Sigmoid colon (tissue), 6 donors: ENCODE measurements at regions not wholly inside any gene's neighbourhood (a gene's known extent, or its start where the extent isn't known, plus 50 kb on each side); places are given as distances from the start of the nearest gene placed in this dataset.

Experiments used
- DNase-seq: peaks from one replicate; pipeline ENCODE4 v3.0.0-alpha.2; 2019
- H3K27ac ChIP-seq, 4 donors: fragments of 200-600 bp; sonication (generic); one replicate each; pipeline ENCODE4 v1.5.1; 2016 to 2019; ENCODE audit warnings: mild to moderate bottlenecking in 1 of 4
- H3K27me3 ChIP-seq, 3 donors: fragments of 200-600 bp; sonication (generic); one replicate each; pipeline ENCODE4 v1.5.1; 2019; ENCODE audit warnings: mild to moderate bottlenecking in 1 of 3
- H3K36me3 ChIP-seq, 4 donors: fragments of 200-600 bp; sonication (generic); one replicate each; pipeline ENCODE4 v1.5.1; 2016 to 2019
- H3K4me1 ChIP-seq, 4 donors: fragments of 200-600 bp; sonication (generic); one replicate each; pipeline ENCODE4 v1.5.1; 2017 to 2019
- H3K4me3 ChIP-seq, 4 donors: fragments of 200-600 bp; sonication (generic); one replicate each; pipeline ENCODE4 v1.5.1; 2017 to 2019; ENCODE audit warnings: mild to moderate bottlenecking in 2 of 4, moderate library complexity in 1 of 4
- H3K9me3 ChIP-seq, 4 donors: fragments of 200-600 bp in 3 of 4; sonication (generic) in 3 of 4; one replicate each; pipeline versions ENCODE4 v1.5.1 to v1.6.1; 2013 to 2019
- EP300 ChIP-seq, 4 donors: sonication (generic); formaldehyde crosslinking; IDR thresholded peaks; one replicate each; pipeline ENCODE4 v1.6.1; 2017; ENCODE audit warnings: antibody characterized with exemption in 4 of 4
- POLR2A ChIP-seq, 2 donors: fragments of 450-650 bp; IDR thresholded peaks; one replicate each; pipeline ENCODE4 v1.6.1; 2016; ENCODE audit warnings: antibody characterized with exemption in 2 of 2, mild to moderate bottlenecking in 2 of 2, moderate library complexity in 2 of 2
- POLR2AphosphoS5 ChIP-seq, 4 donors: sonication (generic); formaldehyde crosslinking; IDR thresholded peaks; one replicate each; pipeline ENCODE4 v1.6.1; 2017; ENCODE audit warnings: antibody characterized with exemption in 4 of 4
- WGBS, 2 donors: extraction: QIAGEN DNeasy Blood & Tissue Kit; methylation state at CpG; one replicate each; pipeline ENCODE4 v1.1.7; 2013; 5-methylcytosine and 5-hydroxymethylcytosine counted together
- intact Hi-C: fragments of 100-400 bp; cut with DNase I; formaldehyde crosslinking; loops from one replicate; pipeline ENCODE4 v1.15.1; 2023
- TF ChIP-seq, protein P1 (sequence below), 4 experiments: fragments of 450-650 bp in 3 of 4; fragments of 200-600 bp in 1 of 4; IDR thresholded peaks; one replicate each; pipeline ENCODE4 v1.5.1; 2016 to 2019; ENCODE audit warnings: antibody characterized with exemption in 4 of 4, mild to moderate bottlenecking in 3 of 4, moderate library complexity in 2 of 4
- donor health status: healthy with polysubstance abuse.
- donor health status: healthy.

- no peaks in the 10 kb centered on the region for H3K36me3 ChIP-seq
- H3K4me1 ChIP-seq = peaks cover 0 to 4% (median 1%) of the 10 kb centered on the region in 4 donors
- H3K9me3 ChIP-seq = no peaks in the 10 kb centered on the region
- no peaks in the 10 kb centered on the region for H3K27me3 ChIP-seq
- H3K4me3 ChIP-seq = no peak overlapping the region
- WGBS, 2 donors = 84% methylated on average over 5 of the region's 5 CpGs
- no peak for DNase-seq
- TF ChIP-seq, protein P1, sequence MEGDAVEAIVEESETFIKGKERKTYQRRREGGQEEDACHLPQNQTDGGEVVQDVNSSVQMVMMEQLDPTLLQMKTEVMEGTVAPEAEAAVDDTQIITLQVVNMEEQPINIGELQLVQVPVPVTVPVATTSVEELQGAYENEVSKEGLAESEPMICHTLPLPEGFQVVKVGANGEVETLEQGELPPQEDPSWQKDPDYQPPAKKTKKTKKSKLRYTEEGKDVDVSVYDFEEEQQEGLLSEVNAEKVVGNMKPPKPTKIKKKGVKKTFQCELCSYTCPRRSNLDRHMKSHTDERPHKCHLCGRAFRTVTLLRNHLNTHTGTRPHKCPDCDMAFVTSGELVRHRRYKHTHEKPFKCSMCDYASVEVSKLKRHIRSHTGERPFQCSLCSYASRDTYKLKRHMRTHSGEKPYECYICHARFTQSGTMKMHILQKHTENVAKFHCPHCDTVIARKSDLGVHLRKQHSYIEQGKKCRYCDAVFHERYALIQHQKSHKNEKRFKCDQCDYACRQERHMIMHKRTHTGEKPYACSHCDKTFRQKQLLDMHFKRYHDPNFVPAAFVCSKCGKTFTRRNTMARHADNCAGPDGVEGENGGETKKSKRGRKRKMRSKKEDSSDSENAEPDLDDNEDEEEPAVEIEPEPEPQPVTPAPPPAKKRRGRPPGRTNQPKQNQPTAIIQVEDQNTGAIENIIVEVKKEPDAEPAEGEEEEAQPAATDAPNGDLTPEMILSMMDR (IDR thresholded peaks at IDR 0.05) = no peak
- TF ChIP-seq POLR2A (IDR thresholded peaks at IDR 0.05) (no peak), POLR2AphosphoS5 (IDR thresholded peaks at IDR 0.05) (no peak)
- intact Hi-C loops = no loop called here
- no peak overlapping the region for H3K27ac ChIP-seq
Measured at GRCh38 chr4:138644322-138644721, 371.3 kb upstream of the NOCT start.

DNA sequence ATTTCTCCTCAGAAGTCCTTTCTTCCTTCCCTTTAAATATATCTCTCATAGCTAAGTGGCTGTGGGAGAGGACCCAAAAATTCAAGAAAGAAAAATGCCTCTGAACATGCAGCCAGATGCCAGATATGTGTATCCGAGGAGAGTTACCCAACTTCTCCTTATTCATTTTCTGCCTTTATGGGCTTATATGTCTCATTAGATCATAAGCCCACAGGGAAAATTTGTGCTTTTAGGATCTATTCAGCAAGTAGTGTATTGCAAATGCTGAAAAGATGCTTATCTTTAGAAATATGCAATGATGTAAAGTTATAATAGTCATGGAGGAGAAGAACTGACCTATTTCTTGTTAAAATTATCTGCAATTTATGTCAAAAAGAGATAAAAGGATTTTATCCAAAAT lies 371.8 kb upstream of the NOCT start:
- intact Hi-C loops = no loop called here
- 83 to 94% methylated on average over 1 of the region's 1 CpG for WGBS, 2 donors

GRCh38 chr4:138639018-138639741 lies 376.4 kb upstream of the NOCT start:
- TF ChIP-seq, protein P1 (IDR thresholded peaks at IDR 0.05) = no peak
- TF ChIP-seq POLR2A (IDR thresholded peaks at IDR 0.05) = no peak
- TF ChIP-seq EP300 (IDR thresholded peaks at IDR 0.05) = no peak
- TF ChIP-seq POLR2AphosphoS5 (IDR thresholded peaks at IDR 0.05) = no peak
- Histone ChIP-seq H3K27me3 (no peaks in the 10 kb centered on the region), H3K4me3 (no peak overlapping the region), H3K4me1 (peaks cover 0 to 12% (median 5%) of the 10 kb centered on the region in 4 donors), H3K36me3 (no peaks in the 10 kb centered on the region), H3K9me3 (no peaks in the 10 kb centered on the region), H3K27ac (no peak overlapping the region)
- DNase-seq = no peak
- intact Hi-C loops = no loop called here

More for the DNA sequence above, 371.8 kb upstream of the NOCT start:
- Histone ChIP-seq H3K9me3 (no peaks in the 10 kb centered on the region), H3K27ac (no peak overlapping the region), H3K36me3 (no peaks in the 10 kb centered on the region), H3K4me1 (peaks cover 0 to 9% (median 4%) of the 10 kb centered on the region in 4 donors), H3K27me3 (no peaks in the 10 kb centered on the region), H3K4me3 (no peak overlapping the region)
- TF ChIP-seq POLR2AphosphoS5 (IDR thresholded peaks at IDR 0.05) = no peak
- no peak for TF ChIP-seq EP300 (IDR thresholded peaks at IDR 0.05)
- TF ChIP-seq, protein P1 (IDR thresholded peaks at IDR 0.05) = no peak
- TF ChIP-seq POLR2A (IDR thresholded peaks at IDR 0.05) = no peak
- no peak for DNase-seq

DNA sequence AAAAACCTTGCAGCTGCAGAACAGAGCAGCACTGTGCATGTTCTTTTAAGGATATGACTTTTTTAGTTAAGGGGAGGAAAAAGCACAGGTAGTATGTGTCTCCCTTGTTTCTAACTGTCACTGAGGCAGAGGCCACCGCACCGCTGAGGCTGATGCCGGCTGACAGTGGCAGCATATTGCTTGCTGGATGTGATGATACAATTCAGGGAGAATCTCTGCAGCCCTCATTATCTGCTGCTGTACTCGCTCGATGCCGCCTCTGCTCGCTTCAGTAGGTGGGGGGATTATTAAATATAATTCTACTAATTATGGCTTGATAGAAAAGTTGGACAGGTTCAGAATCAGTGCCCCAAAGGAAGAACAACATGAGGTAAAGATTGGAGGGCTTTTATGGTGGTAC lies 378.8 kb upstream of the NOCT start:
- intact Hi-C loops = no loop called here
- H3K36me3 ChIP-seq = no peaks in the 10 kb centered on the region
- no peak for TF ChIP-seq POLR2A (IDR thresholded peaks at IDR 0.05)
- TF ChIP-seq POLR2AphosphoS5 (IDR thresholded peaks at IDR 0.05) = no peak
- TF ChIP-seq, protein P1 (IDR thresholded peaks at IDR 0.05) = no peak
- TF ChIP-seq EP300 (IDR thresholded peaks at IDR 0.05) = no peak
- no peak overlapping the region for H3K27ac ChIP-seq
- no peaks in the 10 kb centered on the region for H3K27me3 ChIP-seq
- no peak overlapping the region for H3K4me3 ChIP-seq
- no peak for DNase-seq
- no peaks in the 10 kb centered on the region for H3K9me3 ChIP-seq
- 95 to 96% methylated on average over 7 of the region's 7 CpGs for WGBS, 2 donors
- H3K4me1 ChIP-seq = peaks cover 0 to 12% (median 5%) of the 10 kb centered on the region in 4 donors

DNA sequence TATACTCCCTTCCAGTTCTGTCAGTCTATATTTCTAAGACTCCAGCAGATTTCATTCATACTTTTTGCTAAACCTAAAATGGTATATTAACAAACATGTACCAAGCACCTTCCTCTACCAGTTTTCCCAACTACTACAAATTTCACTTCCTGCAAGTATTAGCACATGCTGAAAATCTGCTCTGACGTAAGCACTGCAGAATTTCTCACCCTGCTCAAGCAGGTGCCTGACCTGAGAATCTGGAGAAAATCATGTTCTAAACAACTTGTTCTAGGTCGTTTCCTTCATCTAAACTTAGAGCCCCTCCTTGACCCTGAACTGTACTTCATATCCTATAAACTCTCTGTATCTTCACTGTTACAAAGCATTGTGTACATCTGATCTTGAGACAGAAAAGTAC lies 380.7 kb upstream of the NOCT start:
- Histone ChIP-seq H3K4me1 (peaks cover 0 to 12% (median 5%) of the 10 kb centered on the region in 4 donors), H3K27me3 (no peaks in the 10 kb centered on the region), H3K9me3 (no peaks in the 10 kb centered on the region), H3K36me3 (no peaks in the 10 kb centered on the region), H3K4me3 (no peak overlapping the region), H3K27ac (no peak overlapping the region)
- TF ChIP-seq POLR2A (IDR thresholded peaks at IDR 0.05) = no peak
- TF ChIP-seq, protein P1 (IDR thresholded peaks at IDR 0.05) = no peak
- no peak for TF ChIP-seq POLR2AphosphoS5 (IDR thresholded peaks at IDR 0.05)
- no peak for TF ChIP-seq EP300 (IDR thresholded peaks at IDR 0.05)
- no peak for DNase-seq
- intact Hi-C loops = no loop called here
- 25 to 59% methylated on average over 2 of the region's 2 CpGs for WGBS, 2 donors
